GM18868 (cell line): ENCODE measurements at regions not wholly inside any gene's neighbourhood (a gene's known extent, or its start where the extent isn't known, plus 50 kb on each side); places are given as distances from the start of the nearest gene placed in this dataset.

ENCODE experiments used
- ATAC-seq: cut with Tn5 transposase; IDR thresholded peaks from one replicate; pipeline ENCODE4 v1.9.1; 2021; ENCODE audit warnings: mild to moderate bottlenecking, moderate library complexity; ENCODE audit not compliant: unreplicated experiment

DNA sequence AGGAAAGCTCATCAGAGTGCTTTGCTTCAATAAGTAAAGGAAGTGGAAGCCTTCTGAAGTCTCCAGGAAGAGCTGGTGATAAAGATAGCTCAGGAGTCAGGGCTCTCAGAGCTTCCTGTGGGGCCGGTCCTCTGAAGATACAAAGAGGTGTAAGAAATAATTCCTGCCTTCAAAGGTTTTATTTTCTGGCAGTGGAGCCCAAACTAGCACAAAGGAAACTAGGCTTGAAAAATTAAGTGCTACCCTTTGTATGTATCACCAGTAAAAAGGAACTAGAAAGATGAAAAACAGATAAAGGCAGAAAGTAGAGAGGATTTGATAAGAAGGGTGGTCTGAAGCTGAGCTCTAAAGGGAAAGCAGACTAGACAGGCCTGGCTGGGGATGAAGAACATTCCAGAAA, 204.1 kb upstream of the SASH1 start:
- no peak for ATAC-seq

DNA sequence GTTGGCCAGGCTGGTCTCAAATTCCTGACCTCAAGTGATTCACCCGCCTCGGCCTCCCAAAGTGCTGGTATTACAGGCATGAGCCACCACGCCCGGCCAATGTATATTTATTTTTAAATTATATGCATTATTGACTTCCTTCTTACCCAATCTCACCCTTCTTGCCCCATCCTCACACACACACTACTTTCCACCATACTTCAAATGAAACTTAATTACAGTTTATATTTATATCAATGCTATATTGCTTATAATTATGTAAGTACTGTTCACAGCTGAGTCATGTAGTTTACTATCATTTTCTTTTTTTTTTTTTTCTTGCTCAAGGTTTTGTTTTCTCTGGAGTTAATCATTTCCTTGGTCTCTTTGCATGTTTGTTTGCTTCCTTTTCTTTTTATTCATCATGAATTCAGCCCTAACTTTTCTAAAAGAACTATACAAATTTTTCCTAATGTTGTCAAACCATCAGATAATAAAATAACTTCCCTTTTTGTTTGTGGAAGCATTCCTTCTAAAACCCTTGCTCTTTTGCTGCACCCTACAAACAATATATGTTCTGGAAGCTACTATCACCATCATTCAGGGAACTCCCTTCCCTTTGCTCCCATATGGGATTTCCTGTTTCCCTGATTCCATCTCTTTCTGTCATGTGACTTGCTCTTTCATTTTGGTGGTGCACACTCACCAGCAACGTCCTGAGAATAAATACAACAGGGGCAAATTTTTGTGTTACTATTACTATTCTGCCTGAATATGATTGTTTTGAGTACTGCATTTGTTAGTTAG, 201.7 kb upstream of the SASH1 start:
- no peak for ATAC-seq

DNA sequence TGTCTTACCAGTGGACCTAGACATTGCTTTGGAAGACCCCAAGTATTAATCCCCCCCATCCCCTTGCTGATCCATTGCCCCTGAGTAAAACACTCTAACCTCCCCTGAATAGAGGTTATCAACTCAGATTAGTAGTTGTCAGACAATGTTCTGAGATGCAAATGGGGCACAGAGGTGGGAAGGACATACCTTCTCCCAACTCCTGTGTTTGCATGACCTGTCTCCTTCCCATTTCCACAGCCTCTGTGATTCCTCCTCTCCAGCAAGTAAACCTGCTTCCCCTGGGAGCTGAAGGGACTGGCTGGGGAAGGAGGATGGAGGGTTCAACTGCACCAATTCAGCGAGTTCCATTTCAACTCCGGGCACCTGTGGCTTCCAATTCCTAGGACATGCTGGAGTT, 199.8 kb upstream of the SASH1 start:
- no peak for ATAC-seq

DNA sequence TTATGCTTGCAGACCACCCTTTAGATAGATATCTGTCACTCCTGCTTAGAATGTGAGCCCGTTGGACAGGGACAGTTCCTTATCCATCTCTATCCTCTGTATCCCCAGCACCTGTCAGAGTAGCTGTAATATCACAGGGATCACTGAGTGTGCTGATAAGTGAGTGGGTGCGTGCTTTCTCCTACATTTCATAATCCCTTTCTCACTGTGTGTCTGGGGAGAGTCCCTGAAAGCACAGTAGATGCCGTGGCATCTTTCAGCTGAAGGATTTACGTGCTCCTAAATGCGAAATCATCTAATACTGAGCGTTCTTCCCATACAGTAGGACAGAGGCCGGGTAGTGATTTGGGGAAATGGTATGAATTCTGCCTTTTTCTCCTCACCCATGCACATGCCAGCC, 198.9 kb upstream of the SASH1 start:
- ATAC-seq = no peak

DNA sequence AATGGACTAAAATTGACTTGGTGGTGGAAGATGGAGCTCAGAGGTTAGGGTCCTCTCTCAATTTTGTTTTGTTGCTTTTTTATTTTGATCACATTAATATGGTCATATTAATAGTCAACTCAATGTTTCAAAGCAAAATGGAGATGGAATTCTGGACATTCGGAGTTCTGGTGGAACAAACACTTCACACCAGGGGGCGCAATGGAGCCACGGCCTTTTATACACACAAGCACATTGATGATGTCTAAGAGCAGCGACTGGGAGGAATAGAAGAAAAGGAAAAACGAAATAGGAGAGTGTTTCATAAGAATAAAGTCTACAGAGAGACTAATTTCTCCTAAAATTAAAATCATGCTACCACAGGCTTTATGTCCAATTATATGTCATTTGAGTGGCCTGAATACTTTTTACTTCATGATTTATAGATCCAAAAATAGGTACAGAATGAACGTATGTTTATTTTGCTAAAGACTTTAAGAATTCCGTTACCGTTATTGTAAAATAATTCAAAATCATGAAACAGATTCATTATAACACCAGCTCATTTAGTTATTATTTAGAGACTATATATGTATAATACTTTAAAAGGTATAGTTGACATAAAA, 197.6 kb upstream of the SASH1 start:
- ATAC-seq = peak; percentile 95

DNA sequence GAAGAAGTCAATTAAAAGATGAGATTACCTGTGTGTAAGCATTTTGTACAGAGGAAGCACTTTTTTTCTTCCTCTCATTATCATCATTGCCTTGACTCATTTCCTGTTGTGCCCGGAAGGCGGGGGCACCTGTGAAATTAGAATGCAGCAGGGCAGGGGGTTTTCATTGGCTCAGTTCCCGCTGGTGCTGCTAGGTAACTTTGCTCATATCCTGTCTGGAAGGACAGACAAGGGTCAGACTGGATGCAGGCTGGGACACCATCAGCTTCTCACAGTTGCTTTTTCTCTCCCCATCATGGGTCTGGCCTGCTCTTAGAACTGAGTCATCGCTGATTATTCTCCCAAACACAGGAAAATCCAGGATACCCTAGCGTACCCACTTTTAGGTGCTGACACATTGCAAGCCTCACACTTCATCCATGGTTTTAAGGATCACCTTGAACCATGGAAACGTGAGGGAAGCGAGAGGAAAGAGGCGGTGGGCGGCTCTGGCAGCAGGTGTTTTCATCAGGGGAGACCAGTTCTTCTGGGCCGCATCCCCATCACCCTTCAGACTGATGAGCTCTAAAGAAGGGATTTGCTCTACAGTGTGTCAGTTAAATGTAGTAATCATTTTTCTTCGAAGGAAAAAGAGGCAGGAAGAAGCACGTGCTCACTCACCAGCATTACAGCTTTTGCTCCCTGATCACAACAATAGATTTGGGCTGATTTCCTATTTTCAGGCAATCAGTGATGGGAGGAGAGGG, 195.7 kb upstream of the SASH1 start:
- ATAC-seq = no peak

DNA sequence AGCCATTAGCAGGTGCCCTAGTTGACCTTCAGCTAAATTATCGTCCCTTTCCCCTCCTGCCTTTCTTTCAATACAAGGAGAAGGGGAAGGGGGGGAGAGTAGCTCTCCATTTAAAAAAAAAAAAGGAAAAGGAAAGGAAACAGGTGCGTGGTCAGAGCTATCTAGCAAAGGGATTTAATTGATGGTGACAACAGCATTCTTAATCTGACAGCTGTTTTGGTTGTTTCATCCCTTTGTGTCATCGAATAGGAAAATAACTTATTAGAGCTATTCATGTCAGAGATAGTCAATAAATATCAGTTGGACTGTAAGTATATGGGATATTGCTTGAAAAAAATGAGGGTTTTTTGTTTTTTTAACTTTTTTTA, 195.2 kb upstream of the SASH1 start:
- no peak for ATAC-seq

DNA sequence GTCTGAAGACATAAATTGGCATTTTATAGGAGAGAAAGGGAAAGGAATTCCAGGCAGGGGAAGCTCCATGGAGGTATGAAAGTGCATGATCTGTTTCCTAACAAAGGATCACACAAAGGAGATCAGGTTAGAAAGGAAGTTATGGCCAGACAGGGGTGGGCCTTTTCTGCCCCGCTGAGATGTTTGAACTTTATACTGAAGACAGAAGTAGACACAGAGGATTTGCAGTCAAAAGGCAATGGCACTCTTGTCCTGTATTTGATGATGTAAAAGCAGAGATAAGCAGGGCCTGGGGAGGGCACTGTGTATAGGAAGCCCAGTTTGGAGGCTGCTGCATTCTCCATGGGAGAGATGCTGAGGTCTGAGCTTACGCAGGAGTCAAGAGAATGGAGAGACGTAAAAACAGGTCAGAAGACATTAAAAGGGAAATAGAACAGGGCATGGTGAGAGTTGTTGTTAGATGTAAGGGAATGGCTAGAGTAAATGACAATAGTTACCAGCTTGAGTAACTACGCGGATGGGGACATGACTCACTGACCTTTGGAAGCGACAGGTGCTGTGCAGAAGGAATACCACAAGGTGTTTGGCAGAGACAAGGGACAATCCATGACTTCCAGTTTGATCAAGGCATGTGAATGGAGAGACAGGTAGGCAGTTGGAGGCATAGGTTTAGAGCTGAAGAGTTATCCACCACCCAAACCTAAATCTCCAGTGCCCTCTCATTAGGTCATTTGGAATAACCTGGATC, 190.6 kb upstream of the SASH1 start:
- ATAC-seq = no peak

DNA sequence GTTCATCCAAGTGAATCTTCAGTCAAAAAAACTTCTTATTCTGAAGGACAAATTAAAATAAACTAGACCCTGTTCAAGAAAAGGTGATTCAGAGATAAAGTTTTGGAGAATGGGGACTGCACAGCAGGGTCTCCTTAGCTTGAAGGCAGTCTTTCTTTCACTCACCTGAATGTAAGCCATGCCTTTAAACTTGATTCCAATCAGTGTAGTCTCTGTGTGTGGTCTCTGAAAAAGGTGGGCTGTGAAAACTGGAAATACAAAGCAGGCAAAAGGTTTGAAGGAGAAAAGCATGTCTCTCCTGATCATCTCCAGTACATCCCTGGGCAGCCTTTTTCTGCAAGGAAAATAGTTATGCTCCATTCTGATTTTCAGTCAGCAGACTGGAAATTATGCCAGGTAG, 188.0 kb upstream of the SASH1 start:
- ATAC-seq = no peak

DNA sequence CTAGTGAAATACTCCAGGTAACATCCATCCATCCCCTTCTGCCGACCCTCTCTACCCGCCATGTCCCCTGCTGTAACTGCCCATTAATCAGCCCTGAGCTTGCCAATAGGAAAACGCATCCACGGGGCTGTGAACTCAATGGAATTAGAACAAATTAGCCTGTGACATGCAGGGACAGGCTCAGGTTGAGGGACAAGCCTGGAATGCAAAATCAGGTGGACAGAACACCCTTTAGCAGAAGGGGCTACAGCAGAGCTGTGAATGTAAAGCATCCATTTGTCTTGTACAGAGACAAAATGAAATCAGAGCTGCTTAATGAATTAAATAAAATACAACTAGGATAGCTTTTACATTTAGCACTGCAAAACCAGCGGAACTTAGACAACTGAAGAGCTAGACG, 187.3 kb upstream of the SASH1 start:
- no peak for ATAC-seq

DNA sequence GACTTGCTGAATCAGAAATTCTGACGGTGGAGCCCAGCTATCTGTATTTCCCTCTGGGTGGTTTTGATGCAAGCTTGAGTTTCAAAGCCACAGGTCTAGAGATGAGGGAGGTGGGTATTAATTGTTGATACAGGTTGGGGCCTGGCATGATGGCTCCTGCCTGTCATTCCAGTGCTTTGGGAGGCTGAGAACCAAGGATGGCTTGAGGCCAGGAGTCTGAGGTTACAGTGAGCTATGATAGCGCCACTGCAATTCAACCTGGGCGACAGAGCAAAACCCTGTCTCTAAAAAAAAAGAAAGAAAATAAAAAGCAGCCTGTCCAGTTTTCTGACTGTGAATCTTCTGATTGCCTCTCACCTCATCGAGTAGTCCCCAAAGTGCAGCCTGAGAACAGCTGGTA, 184.8 kb upstream of the SASH1 start:
- no peak for ATAC-seq

DNA sequence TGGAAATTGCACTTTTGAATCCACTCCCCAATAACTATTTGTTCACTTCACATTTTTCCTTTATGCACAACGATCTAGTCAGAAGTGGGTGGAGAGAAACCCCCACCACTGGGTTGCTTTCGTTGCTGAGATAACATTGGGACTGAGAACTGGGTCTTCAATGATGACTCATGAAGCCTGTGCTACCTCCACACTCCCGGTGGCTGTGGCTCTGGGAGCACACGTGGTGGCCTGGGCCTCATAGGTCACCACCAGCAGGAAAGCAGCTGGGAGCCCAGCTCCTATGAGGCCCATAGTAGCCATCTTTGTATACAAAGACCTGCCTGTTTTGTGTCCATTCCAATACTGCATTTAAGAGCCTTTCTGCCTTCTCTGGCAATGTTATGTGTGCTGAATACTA, 178.0 kb upstream of the SASH1 start:
- ATAC-seq = no peak

DNA sequence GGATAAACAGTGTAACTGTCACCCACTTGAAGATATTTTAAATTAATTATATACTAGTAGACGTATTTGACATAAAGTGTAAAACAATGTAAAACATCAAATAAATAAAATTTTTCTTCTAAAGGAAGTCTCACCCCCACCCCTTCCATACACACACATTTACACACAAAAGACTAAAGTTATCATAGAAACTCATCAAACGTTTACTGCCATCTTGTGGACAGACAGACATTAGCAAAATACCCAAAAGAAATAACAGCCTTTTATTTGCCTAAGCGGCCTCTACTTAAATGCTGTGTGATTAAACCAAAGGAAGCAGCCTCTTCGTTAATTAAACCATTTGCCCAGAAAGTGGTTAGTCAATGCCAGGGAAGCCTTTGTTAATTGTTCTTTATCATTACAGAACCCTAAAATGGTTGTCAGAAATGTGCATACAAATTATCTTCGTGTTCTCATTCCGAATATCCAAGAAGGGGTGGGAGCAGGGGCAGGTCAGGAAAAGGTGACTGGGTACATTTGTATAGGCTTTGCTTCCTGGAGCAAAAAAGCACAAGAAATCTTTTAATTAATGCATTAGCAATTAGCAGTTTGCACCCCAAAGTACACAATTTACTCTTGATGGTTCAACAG, 176.2 kb upstream of the SASH1 start:
- ATAC-seq = peak; percentile 62

DNA sequence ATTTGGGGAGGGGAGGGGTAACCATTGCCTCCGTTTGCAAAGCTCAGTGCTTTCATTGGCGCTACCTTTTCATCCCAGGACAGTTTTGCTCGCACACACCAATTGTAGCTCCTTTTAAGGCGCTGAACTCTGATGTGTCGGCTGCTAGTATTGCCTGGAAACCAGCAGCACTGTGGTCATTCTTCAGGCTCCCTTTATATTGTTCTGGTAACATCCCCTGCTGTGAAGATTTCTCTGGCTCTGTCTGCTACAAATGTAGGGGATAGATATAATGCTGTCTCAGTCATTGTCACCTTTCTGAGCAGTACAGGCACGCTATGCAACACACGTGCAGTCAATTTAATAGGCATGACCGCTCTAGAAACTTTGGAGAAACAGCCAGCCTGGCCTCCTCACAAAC, 172.9 kb upstream of the SASH1 start:
- no peak for ATAC-seq

DNA sequence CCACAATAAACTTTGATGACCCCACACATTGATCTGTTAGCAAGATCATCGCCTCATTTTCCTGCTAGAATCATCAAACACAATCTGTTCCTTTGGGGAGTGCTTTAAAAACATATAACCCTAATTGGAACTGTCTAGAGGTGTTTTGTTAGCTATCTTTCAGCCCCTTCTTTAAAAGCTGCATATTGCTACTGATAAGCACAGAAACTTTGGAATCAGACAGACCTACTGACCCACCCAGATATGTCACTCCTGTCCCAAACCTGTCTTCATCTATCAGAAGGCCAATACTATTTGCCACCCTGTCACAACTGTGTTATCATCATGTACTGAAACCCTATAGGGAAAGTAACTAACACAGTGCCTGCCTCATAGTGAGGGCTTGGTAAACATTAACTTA, 172.4 kb upstream of the SASH1 start:
- no peak for ATAC-seq

DNA sequence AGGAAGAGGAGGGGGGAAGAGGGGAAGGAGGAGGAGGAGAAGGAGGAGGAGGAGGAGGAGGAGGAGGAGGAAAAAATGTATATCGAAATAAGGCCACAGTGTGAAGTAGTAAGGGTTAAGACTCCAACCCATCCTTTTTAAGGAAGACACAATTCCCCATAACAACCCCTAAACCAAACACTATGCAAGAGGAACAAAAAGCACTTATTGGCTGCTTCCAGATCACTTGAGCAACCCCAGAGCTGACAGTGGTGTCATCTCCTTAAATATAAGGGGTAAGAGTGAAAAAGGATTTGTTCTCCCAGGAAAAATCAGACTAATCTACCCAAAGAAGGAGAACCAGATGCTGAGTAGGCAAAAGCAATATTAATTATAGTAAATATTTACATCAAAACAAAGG, 169.1 kb upstream of the SASH1 start:
- ATAC-seq = no peak

DNA sequence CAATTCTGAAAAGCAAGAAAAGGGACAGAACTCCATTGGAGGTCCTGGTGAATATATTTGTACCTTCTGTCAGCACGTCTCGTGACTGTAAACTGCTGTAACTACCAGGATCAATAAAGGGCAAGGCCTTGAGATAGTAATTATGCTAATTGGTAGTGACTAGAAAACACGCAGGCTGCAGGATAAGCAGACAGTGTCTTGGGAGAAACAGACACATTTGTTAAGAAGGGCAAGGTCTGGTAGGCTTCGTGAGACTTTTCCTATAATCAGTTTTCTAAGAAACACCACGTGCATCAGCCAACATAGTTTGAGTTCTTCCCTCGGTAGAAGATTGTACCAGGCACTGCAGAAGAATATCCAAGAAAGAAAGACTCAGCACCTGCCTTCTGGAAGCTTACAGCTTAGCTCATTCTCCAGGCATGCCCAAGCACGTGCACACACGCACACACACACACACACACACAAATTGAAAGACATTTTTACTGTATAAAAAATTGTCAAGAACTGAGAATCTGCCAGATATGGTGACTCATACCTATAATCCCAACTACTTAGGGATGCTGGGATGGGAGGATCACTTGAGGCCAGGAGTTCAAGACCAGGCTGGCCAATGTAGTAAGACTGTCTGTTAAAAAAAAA, 167.0 kb upstream of the SASH1 start:
- ATAC-seq = no peak

DNA sequence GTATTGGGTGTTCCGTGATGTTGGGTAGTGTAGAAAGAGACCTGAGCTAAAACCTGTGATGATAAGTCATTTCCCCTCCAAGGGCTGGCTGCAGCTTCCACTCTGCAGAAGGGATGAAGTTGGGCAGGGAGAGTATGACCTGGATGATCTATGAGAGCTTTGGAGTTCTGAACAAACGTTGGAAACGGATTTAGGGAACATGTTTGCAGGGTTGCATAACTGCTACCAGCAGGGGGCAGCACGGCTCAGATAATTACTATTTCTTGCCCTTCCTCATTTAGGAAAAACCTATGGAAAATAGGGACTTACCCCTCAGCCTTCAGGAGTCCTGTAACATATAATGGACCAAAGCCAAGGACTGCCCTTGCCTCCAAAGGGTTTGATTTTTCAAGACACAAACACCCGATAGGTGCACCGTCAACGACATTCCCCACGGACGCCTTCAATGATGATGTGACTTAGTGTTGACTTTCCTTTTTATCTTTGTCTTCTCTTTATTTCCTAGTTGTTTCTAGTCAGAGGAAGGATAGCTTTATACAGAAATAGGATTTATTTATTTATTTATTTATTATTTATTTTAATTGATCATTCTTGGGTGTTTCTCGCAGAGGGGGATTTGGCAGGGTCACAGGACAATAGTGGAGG, 164.9 kb upstream of the SASH1 start:
- ATAC-seq = no peak

DNA sequence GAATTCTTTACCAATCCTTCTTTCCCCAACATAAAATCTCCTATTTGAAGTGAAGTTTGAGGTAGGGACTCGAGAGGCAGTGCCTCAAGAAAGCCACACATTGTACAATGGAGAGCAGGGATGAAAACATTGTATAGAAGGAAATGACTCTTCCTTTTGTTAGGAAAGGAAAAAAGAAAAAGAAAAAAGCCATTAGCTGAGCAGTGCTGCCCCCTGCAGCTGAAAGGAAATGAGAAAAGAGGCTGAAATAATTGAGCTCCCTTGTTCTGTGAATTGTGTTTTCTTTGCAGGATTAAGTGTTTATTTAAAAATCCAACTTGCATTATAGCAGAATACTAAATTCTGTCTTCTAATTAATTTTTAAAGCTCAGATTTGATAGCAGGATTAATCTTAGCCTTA, 162.9 kb upstream of the SASH1 start:
- ATAC-seq = no peak

DNA sequence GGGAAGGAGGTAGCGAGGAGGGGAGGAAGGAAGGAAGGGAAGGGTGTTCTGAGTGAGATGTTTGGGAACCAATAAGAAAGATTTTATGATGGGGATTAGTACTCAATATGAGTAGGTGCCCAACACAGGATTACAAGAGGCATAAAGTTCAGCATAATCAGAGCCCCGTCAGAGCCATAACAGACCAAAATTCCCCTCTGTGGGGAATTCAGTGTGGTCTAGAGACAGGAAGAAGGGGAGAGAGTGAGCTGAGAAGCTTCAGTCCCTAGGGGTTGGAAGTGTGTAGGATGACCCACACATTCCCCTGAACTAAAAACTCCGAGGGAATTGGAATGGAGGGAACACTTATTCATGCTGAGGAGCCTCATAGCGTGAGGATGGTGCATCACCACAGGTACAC, 160.3 kb upstream of the SASH1 start:
- peak; percentile 53 for ATAC-seq
